GM12891 (cell line): ENCODE measurements at regions not wholly inside any gene's neighbourhood (a gene's known extent, or its start where the extent isn't known, plus 50 kb on each side); places are given as distances from the start of the nearest gene placed in this dataset.
A peak's percentile ranks its signal among the peaks of the same experiment; 100 is the strongest.
"Not testable (repeated sequence)": the region's sequence is repeated elsewhere in the genome, so short reads cannot be mapped to it uniquely, and the experiment has no call there.

Experiments used
- DNase-seq: peaks from one replicate; pipeline ENCODE4 v3.0.0; 2011; ENCODE audit warnings: low spot score; ENCODE audit not compliant: insufficient read length
- FAIRE-seq: peaks from 2 replicates; lab custom pipeline; 2011; peaks lifted over from hg19 to GRCh38; lab: Jason Lieb, UNC
- PAX5 ChIP-seq: IDR thresholded peaks from 2 replicates; pipeline ENCODE4 v1.6.1; 2011; ENCODE audit warnings: low read length, moderate library complexity, mild to moderate bottlenecking; ENCODE audit not compliant: insufficient read depth, severe bottlenecking
- POLR2A ChIP-seq: IDR thresholded peaks from 2 replicates; pipeline ENCODE4 v1.6.1; 2011; ENCODE audit warnings: low read depth, low read length, control low read depth
- POLR2AphosphoS5 ChIP-seq: IDR thresholded peaks from 2 replicates; pipeline ENCODE4 v1.6.1; 2011; ENCODE audit warnings: low read depth, low read length, control low read depth
- POU2F2 ChIP-seq: IDR thresholded peaks from 2 replicates; pipeline ENCODE4 v1.6.1; 2011; ENCODE audit warnings: low read depth, mild to moderate bottlenecking, control low read depth, low read length, moderate library complexity
- SPI1 ChIP-seq: IDR thresholded peaks from 2 replicates; pipeline ENCODE4 v1.6.1; 2011; ENCODE audit warnings: low read depth, low read length, control low read depth
- TAF1 ChIP-seq: IDR thresholded peaks from 2 replicates; pipeline ENCODE4 v1.6.1; 2011; ENCODE audit warnings: low read depth, low read length, control low read depth

DNA sequence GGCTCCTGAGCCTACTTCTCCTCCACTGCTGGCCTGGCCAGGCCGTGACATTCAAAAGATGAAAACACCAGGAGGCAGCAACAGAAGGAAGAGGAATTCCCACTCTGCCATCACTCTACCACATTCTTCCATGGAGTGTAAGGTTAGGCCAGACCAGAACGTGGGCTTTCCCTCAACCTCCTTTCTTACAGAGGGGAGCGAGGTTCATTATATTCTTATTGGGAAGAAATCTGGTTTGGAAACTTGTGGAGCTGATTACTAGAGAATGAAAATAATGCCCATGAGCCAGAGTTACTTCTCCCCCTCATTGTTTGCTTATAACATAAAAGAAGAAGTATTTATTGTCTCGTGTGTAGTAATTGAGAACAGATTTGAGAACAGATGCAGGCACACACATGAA is 136.3 kb upstream of the BASP1 start:
- TF ChIP-seq TAF1 (no peak), POU2F2 (no peak), POLR2AphosphoS5 (no peak), SPI1 (no peak), PAX5 (no peak), POLR2A (no peak)
- FAIRE-seq (no peak), DNase-seq (no peak)

DNA sequence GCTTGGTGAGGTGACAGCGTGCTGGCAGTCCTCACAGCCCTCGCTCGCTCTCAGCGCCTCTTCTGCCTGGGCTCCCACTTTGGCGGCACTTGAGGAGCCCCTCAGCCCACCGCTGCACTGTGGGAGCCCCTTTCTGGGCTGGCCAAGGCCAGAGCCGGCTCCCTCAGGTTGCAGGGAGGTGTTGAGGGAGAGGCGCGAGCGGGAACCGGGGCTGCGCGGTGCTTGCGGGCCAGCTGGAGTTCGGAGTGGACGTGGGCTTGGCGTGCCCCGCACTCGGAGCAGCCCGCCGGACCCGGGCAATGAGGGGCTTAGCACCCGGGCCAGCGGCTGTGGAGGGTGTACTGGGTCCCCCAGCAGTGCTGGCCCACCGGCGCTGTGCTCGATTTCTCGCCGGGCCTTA is 134.2 kb upstream of the BASP1 start:
- not testable (repeated sequence) for FAIRE-seq, DNase-seq

GRCh38 chr5:17087035-17087434 is 130.4 kb upstream of the BASP1 start:
- DNase-seq, result no peak
- TF ChIP-seq POLR2A (no peak), SPI1 (no peak), PAX5 (no peak), POU2F2 (no peak), POLR2AphosphoS5 (no peak)
- no peak for FAIRE-seq

- no peak for DNase-seq
- FAIRE-seq, result no peak
- TF ChIP-seq POU2F2 (no peak), PAX5 (no peak), POLR2AphosphoS5 (no peak), POLR2A (no peak), TAF1 (no peak), SPI1 (no peak)
These were observed 129.4 kb upstream of the BASP1 start for GRCh38 chr5:17088051-17088450.

DNA sequence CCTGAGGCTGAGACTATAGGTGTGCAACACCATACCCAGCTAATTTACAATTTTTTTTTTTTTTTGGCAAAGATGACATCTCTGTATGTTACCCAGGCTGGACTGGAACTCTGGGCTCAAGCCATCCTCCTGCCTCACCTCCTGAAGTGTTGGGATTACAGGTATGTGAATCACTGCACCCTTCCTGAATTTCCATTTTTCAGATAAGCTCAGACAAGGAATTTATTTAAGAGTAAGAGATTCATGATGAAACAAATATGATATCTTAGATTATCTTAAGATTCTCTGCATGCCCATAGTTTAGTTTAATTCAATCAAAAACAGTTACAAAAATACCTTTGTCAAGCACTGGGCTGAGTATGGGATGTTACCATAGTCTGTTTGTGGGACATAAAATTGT is 128.4 kb upstream of the BASP1 start:
- FAIRE-seq, result no peak
- no peak for DNase-seq
- TF ChIP-seq POLR2A (no peak), POLR2AphosphoS5 (no peak), SPI1 (no peak), PAX5 (no peak), TAF1 (no peak)

DNA sequence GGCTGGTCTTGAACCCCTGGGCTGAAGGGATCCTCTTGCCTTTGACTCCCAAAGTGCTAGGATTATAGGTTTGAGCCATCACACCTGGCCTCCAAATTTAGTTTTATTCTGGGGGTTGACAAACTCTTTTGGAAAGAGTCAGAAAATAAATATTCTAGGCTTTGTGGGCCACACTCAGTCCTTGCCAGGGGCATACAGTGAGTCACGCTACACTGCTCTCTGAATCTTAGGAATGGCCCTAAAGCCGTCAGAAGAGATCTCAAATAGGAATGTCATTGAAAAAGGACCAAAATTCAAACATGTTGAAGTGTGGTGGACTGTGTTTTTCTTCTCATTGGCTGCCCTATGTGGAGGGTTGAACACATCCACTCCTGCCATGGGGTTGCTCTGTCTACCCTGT is 127.7 kb upstream of the BASP1 start:
- no peak for TF ChIP-seq TAF1
- TF ChIP-seq POLR2AphosphoS5, result no peak
- no peak for TF ChIP-seq SPI1
- no peak for TF ChIP-seq POU2F2
- TF ChIP-seq POLR2A, result no peak
- no peak for TF ChIP-seq PAX5
- DNase-seq (no peak), FAIRE-seq (no peak)

DNA sequence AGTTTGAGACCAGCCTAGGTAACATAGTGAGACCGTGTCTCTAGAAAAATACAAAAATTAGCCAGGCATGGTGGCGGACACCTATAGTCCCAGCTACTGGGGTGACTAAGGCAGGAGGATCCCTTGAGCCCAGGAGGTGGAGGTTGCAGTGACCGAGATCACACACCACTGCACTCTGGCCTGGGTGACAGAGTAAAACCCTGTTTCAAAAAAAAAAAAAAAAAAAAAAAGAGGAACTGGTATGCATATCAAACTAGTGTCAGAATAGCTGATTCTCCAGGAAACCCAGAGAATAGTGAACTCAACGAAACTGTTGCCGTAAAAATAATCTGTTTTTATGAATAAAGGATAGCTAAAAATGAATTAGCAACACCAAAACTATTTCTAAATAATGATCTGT is 126.6 kb upstream of the BASP1 start:
- DNase-seq (no peak), FAIRE-seq (no peak)
- TF ChIP-seq SPI1, result peak; percentile 37; the same call in 1 of the 2 replicates
- no peak for TF ChIP-seq TAF1

- FAIRE-seq, result no peak
- TF ChIP-seq POLR2A (no peak), POLR2AphosphoS5 (no peak), TAF1 (no peak)
- DNase-seq, result no peak
These were observed 122.6 kb upstream of the BASP1 start for GRCh38 chr5:17094830-17095229.

GRCh38 chr5:17096952-17097695 is 120.3 kb upstream of the BASP1 start:
- no peak for TF ChIP-seq SPI1
- FAIRE-seq (no peak), DNase-seq (no peak)

DNA sequence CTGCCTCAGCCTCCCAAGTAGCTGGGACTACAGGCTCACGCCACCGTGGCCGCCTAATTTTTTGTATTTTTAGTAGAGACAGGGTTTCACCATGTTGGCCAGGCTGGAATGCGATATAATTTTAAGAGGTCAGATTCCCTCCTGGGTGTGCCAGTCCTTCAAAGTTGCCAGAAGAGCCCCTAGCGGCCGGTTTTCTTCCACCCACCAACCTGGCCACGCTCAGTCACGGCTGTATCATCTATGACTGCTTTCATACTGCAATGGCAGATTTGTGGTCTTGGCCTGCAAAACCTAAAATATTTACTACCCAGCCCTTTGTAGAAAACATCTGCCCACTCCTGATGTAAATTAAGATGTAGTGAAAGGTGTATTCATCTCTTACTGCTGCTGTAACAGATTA is 117.5 kb upstream of the BASP1 start:
- FAIRE-seq (no peak), DNase-seq (no peak)
- TF ChIP-seq PAX5, result no peak
- TF ChIP-seq SPI1, result no peak
- TF ChIP-seq POLR2A, result no peak
- TF ChIP-seq TAF1, result no peak

- FAIRE-seq (no peak), DNase-seq (no peak)
- TF ChIP-seq TAF1 (no peak), PAX5 (no peak), POU2F2 (no peak)
These were observed 114.0 kb upstream of the BASP1 start for GRCh38 chr5:17103461-17103860.
